ENCODE measurements at regions not wholly inside any gene's neighbourhood (a gene's known extent, or its start where the extent isn't known, plus 50 kb on each side); places are given as distances from the start of the nearest gene placed in this dataset.

- TF ChIP-seq CHD7 (IDR thresholded peaks at IDR 0.05; ENCODE audit: insufficient replicate concordance, low read length) (no peak), RBBP5 (IDR thresholded peaks at IDR 0.05; ENCODE audit: borderline replicate concordance, low read depth, low read length) (no peak), SIRT6 (IDR thresholded peaks at IDR 0.05; ENCODE audit: low read length) (no peak), CHD2 (IDR thresholded peaks at IDR 0.05; ENCODE audit: low read length) (no peak), CBX8 (IDR thresholded peaks at IDR 0.05; ENCODE audit: borderline replicate concordance, low read depth, low read length) (no peak), ASH2L (IDR thresholded peaks at IDR 0.05; ENCODE audit: low read length) (no peak), PHF8 (conservative IDR thresholded peaks at IDR 0.05; ENCODE audit: low read depth, low read length) (no peak), TEAD4 (IDR thresholded peaks at IDR 0.05; ENCODE audit: low read depth, low read length) (no peak), RXRA (IDR thresholded peaks at IDR 0.05; ENCODE audit: insufficient read depth, low read depth, low read length) (no peak), E2F6 (IDR thresholded peaks at IDR 0.05) (no peak), SUZ12 (IDR thresholded peaks at IDR 0.05; ENCODE audit: low read length) (no peak), GTF2F1 (IDR thresholded peaks at IDR 0.05; ENCODE audit: borderline replicate concordance, low read depth, low read length) (no peak)
Measured at GRCh38 chr13:74741732-74742131, 607.5 kb upstream of the KLF12 start (continued).
